Lower leg skin (tissue), 3 donors: ENCODE measurements at regions not wholly inside any gene's neighbourhood (a gene's known extent, or its start where the extent isn't known, plus 50 kb on each side); places are given as distances from the start of the nearest gene placed in this dataset.

Experiments
- CTCF ChIP-seq, 3 donors: fragments of 450-650 bp; IDR thresholded peaks; one replicate each; pipeline ENCODE4 v1.5.1; 2016; ENCODE audit warnings: antibody characterized with exemption in 3 of 3, mild to moderate bottlenecking in 3 of 3, moderate library complexity in 2 of 3
- POLR2A ChIP-seq, 2 donors: fragments of 450-650 bp; IDR thresholded peaks; one replicate each; pipeline ENCODE4 v1.6.1; 2016 to 2017; ENCODE audit warnings: antibody characterized with exemption in 2 of 2, mild to moderate bottlenecking in 1 of 2, moderate library complexity in 1 of 2

DNA sequence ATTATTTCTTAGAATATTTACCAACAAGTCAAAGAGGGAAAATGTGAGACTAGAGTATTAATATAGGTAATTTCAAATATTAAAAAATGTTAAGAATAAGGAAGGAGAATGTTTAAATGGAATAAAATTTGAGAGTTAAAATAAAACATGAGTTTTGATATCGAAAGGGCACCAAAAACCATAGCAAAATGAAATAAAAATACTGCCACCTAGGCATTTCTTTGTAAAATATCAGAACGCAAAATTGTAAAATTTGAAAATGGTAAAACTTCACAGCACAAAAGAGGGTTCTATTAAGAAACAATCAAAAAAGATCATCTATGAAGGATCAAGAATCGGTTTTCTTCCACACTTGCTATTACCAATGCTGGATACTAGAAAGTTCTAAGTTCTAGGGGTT is 418.3 kb downstream of the TAF11L14 start:
- TF ChIP-seq CTCF (IDR thresholded peaks at IDR 0.05) (no peak), POLR2A (IDR thresholded peaks at IDR 0.05) (no peak)
